ENCODE measurements at regions not wholly inside any gene's neighbourhood (a gene's known extent, or its start where the extent isn't known, plus 50 kb on each side); places are given as distances from the start of the nearest gene placed in this dataset.

GRCh38 chr4:189279188-189279587, 661.5 kb upstream of the FRG1 start:
- ChIA-PET POLR2A (no interaction called here), CTCF (interaction anchor here (0.6 kb wide), 1 partner anchor 282 kb away, joined by 3 read pairs; no protein-coding TSS in a partner anchor)
- no peak overlapping the region for H3K4me2 ChIP-seq
- 44% methylated on average over 11 of the region's 11 CpGs for WGBS (ENCODE audit: missing lambda C conversion rate)
- no peak for ATAC-seq
- H3K4me1 ChIP-seq, result no peaks in the 10 kb centered on the region
- no peaks in the 10 kb centered on the region for H3K9me3 ChIP-seq
- H3K27ac ChIP-seq, result no peak overlapping the region
- no peak for DNase-seq (ENCODE audit: low read depth in 1 of 2, low spot score in 1 of 2)
- H3K4me3 ChIP-seq, result no peak overlapping the region
- FAIRE-seq, result no peak
- TF ChIP-seq FOXS1 (CRISPR knock-in tag; IDR thresholded peaks at IDR 0.05) (no peak), MAFK (IDR thresholded peaks at IDR 0.05; ENCODE audit: partially characterized antibody) (no peak), CTCF (IDR thresholded peaks at IDR 0.05) (no peak), FOSB (CRISPR knock-in tag; IDR thresholded peaks at IDR 0.05) (no peak), CBX8 (IDR thresholded peaks at IDR 0.05) (no peak), CBX2 (IDR thresholded peaks at IDR 0.05; ENCODE audit: borderline replicate concordance, low read depth) (no peak), NR3C1 (IDR thresholded peaks at IDR 0.05) (no peak)

GRCh38 chr4:189285377-189285776, 655.3 kb upstream of the FRG1 start:
- ChIA-PET POLR2A (no interaction called here), CTCF (no interaction called here)
- Histone ChIP-seq H3K27ac (no peak overlapping the region), H3K4me3 (no peak overlapping the region), H3K4me2 (no peak overlapping the region), H3K9me3 (no peaks in the 10 kb centered on the region), H3K4me1 (no peaks in the 10 kb centered on the region)
- FAIRE-seq (no peak), ATAC-seq (no peak), DNase-seq (ENCODE audit: low read depth in 1 of 2, low spot score in 1 of 2) (no peak)
- no peak for TF ChIP-seq CEBPB (IDR thresholded peaks at IDR 0.05)
- TF ChIP-seq EHF (CRISPR knock-in tag; IDR thresholded peaks at IDR 0.05), result no peak
- TF ChIP-seq ZFP36 (IDR thresholded peaks at IDR 0.05; ENCODE audit: borderline replicate concordance, partially characterized antibody), result no peak
- TF ChIP-seq REST (IDR thresholded peaks at IDR 0.05), result no peak
- no peak for TF ChIP-seq POLR2AphosphoS2 (conservative IDR thresholded peaks at IDR 0.05; ENCODE audit: low read length)
- no peak for TF ChIP-seq TFCP2L1 (CRISPR knock-in tag; IDR thresholded peaks at IDR 0.05)
- WGBS (ENCODE audit: missing lambda C conversion rate), result 4% methylated on average over 4 of the region's 8 CpGs

GRCh38 chr4:189291939-189292338, 648.7 kb upstream of the FRG1 start:
- no peak overlapping the region for H3K4me3 ChIP-seq
- POLR2A ChIA-PET, result no interaction called here
- no peak for FAIRE-seq
- no peaks in the 10 kb centered on the region for H3K9me3 ChIP-seq
- CTCF ChIA-PET, result no interaction called here
- H3K4me1 ChIP-seq, result no peaks in the 10 kb centered on the region
- no peak overlapping the region for H3K4me2 ChIP-seq
- no peak for ATAC-seq
- no peak overlapping the region for H3K27ac ChIP-seq
- TF ChIP-seq MAZ (IDR thresholded peaks at IDR 0.05; ENCODE audit: borderline replicate concordance, low read depth, low read length) (no peak), HDAC2 (IDR thresholded peaks at IDR 0.05) (no peak), ATOH8 (CRISPR knock-in tag; IDR thresholded peaks at IDR 0.05; ENCODE audit: low read depth) (no peak), SMC3 (IDR thresholded peaks at IDR 0.05) (no peak), NPAS2 (CRISPR knock-in tag; IDR thresholded peaks at IDR 0.05; ENCODE audit: borderline replicate concordance) (no peak)
- DNase-seq (ENCODE audit: low read depth in 1 of 2, low spot score in 1 of 2), result no peak

Measured in A549 (cell line).